AG09309 (cell line): ENCODE measurements at regions not wholly inside any gene's neighbourhood (a gene's known extent, or its start where the extent isn't known, plus 50 kb on each side); places are given as distances from the start of the nearest gene placed in this dataset.
A peak's percentile ranks its signal among the peaks of the same experiment; 100 is the strongest.

ENCODE experiments used
- DNase-seq: peaks from one replicate; pipeline ENCODE4 v3.0.0-alpha.2; 2010; ENCODE audit warnings: low read depth
- H3K4me3 ChIP-seq: 2 replicates; pipeline ENCODE4 v1.5.1; 2011; ENCODE audit warnings: mild to moderate bottlenecking, low read depth, low read length, moderate library complexity; ENCODE audit not compliant: control insufficient read depth
- CTCF ChIP-seq: IDR thresholded peaks from 2 replicates; pipeline ENCODE4 v1.5.1; 2011; ENCODE audit warnings: mild to moderate bottlenecking, low read depth, low read length, inconsistent platforms; ENCODE audit not compliant: insufficient read depth, control insufficient read depth; ENCODE audit errors: missing control alignments

GRCh38 chr6:141688916-141689315, 443.8 kb upstream of the GJE1 start:
- H3K4me3 ChIP-seq, result no peak overlapping the region
- DNase-seq, result no peak
- TF ChIP-seq CTCF, result no peak

- no peak for DNase-seq
- H3K4me3 ChIP-seq, result no peak overlapping the region
- no peak for TF ChIP-seq CTCF
These were observed 447.3 kb upstream of the GJE1 start for GRCh38 chr6:141685416-141685815.

- H3K4me3 ChIP-seq, result no peak overlapping the region
- DNase-seq, result no peak
- no peak for TF ChIP-seq CTCF
These were observed 450.3 kb upstream of the GJE1 start for GRCh38 chr6:141682391-141682790.

GRCh38 chr6:141677598-141678211, 455.0 kb upstream of the GJE1 start:
- DNase-seq, result no peak
- peak; percentile 74 for TF ChIP-seq CTCF
- no peak overlapping the region for H3K4me3 ChIP-seq

GRCh38 chr6:141675957-141676356, 456.8 kb upstream of the GJE1 start:
- no peak for DNase-seq
- H3K4me3 ChIP-seq, result no peak overlapping the region
- peak; percentile 41 for TF ChIP-seq CTCF

- DNase-seq, result no peak
- H3K4me3 ChIP-seq, result no peak overlapping the region
- TF ChIP-seq CTCF, result no peak
These were observed 463.6 kb upstream of the GJE1 start for GRCh38 chr6:141669141-141669540.
